ENCODE measurements at regions not wholly inside any gene's neighbourhood (a gene's known extent, or its start where the extent isn't known, plus 50 kb on each side); places are given as distances from the start of the nearest gene placed in this dataset.
"Not testable (repeated sequence)": the region's sequence is repeated elsewhere in the genome, so short reads cannot be mapped to it uniquely, and the experiment has no call there.

DNA sequence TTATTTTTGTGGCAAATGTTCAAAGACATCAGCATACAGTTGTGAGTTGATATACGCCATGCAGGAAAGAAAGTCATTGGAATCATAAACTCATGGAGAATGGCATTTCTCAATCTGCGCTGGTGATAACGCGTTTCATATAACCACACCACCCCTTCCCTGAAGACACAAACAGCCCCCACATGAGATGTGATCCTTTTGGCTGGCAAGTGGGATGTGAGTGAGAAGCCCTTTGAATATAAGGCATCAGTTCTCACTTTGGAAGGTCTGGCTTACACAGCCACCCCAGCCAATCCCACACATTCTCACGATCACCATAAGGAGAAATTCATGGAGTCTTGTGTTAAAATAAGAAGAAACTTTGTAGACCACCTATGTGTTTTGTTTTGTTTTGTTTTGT, 725.0 kb downstream of the PRELID2 start:
- DNase-seq (ENCODE audit: low read depth, low spot score): no peak

DNA sequence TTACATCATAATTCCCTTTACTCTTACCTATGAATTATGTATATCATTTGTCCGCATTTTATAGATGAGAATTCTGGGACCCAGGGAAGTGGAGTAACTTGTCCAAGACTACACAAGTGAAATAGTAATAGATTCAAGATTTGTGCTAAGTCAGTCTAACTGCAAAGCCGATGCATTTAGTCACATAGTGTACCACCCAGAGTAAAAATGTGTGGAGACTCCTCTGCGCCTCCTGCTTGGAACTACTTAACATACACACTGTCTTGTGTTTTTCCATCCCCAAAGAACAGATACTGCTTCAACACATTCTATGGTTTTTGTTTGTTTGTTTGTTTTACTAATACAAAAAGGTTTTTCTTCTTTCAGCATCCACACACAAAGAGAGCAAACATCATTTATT, 729.8 kb downstream of the PRELID2 start:
- no peak for DNase-seq (ENCODE audit: low read depth, low spot score)

DNA sequence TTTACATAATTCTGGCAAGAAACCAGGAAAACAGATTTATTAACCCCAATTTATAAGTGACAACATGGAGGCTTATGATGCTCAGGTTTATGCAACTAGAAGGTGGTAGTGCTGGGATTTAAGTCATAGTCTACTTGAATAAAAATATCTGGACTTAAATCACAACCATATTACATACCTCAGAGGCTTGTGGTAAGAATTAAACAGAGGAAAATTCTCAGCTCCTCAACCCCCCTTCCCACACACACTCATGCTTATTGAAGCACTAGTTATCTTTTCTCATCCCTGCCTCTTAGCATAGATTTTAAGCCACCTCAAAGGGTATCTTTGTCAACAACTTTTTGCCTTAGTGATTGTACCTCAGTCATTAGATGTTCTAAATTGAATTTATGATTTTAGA, 731.0 kb downstream of the PRELID2 start:
- no peak for DNase-seq (ENCODE audit: low read depth, low spot score)

GRCh38 chr5:145101246-145101645, 733.9 kb downstream of the PRELID2 start:
- no peak for DNase-seq (ENCODE audit: low read depth, low spot score)

GRCh38 chr5:145090115-145090514, 745.0 kb downstream of the PRELID2 start:
- no peak for DNase-seq (ENCODE audit: low read depth, low spot score)

- DNase-seq (ENCODE audit: low read depth, low spot score): no peak
These were observed 750.3 kb downstream of the PRELID2 start for GRCh38 chr5:145084834-145085233.

DNA sequence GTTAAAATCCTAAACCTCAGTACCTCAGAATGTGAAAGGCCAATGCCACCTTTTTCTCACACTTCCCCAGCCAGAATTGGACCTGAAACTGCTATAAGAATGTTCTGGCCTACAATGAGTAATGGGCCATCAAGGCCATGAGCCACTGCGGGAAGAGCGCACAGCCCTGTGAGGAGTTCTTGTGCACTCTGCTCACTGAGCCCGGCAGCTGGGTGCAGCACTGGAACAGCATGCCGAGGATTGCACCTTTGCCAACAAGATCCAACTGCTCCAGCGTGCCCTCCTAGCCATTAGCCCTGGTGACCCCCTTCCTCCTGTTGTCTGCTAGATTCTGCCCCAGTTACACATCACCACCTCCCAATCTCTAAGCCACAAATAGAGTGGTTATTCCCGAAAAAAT, 758.1 kb downstream of the PRELID2 start:
- no peak for DNase-seq (ENCODE audit: low read depth, low spot score)

- DNase-seq (ENCODE audit: low read depth, low spot score): no peak
These were observed 759.1 kb downstream of the PRELID2 start for GRCh38 chr5:145076040-145076439.

DNA sequence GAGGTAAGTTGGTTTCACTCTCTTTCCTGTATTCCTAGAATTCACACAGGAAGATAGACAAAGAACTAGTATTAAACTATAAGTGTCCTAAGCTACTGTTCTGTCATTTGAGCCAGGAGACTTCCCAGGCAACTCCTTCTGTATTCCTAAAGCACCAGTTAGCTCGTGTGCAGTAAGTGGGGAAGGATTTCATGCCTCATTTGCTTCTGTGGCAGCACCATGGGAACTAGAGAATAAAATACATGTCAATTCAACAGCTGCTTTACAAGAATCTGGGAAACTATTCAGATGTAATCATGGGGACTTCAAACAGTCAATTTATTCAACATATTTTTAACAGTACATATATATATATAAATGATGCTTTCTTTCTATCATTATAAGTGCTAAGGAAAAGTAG, 762.3 kb downstream of the PRELID2 start:
- DNase-seq (ENCODE audit: low read depth, low spot score): no peak

DNA sequence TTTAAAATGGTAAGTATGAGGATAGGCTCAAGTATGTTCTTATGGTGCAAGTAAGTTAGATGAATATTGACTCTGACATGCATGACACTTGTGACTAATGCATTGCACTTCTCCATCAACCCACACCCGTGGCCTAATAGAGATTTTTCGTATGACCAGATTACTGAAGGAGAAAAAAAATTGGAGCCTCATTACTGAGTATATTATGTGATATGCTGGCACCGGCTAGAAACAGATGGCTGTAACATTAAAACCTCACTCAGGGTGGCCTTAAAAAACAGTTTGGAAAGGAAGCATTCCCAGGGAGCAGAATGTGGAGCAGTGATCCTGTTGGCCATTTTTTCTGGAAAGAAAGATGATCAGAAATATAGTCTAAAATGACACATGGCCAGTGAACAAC, 766.4 kb downstream of the PRELID2 start:
- DNase-seq (ENCODE audit: low read depth, low spot score): no peak

GRCh38 chr5:145062280-145063062, 772.7 kb downstream of the PRELID2 start:
- no peak for DNase-seq (ENCODE audit: low read depth, low spot score)

DNA sequence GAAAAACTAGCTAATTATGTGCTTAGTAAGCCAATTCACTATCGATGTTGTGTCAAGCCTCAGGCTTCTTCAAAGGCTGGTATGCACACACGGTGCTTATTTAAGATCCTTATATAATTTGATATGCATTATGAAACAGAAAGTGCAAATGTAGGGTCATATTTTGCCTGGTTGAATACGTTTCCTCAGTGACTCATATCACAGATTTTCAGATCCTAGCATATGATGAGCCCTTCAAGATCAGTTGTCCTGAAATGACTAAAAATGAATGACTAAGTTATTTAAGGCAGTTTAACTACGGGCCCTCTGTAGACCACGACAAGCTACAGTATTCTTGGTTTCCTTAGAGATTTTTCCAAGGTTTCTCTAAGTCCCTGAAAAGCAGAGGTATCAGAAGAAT, 778.3 kb downstream of the PRELID2 start:
- DNase-seq (ENCODE audit: low read depth, low spot score): no peak

DNA sequence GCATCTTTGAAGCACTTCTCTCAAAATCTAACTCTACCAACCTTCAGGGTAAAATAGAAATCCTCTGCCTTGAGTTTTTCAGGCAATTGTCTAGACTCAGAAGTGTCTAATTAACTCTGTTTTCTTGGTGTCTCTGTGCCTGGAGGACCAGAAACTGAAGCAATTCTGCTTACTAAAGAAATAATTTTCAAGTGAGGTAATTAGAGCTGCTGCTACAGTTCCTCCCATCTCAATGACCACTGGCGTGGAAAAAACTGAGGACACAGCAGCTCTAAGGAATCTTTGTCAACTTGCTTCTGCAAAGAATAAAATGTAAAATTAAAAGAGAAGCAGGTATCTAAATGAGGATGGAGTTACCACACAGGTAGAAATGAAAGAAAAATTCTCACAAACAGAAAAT, 785.0 kb downstream of the PRELID2 start:
- DNase-seq (ENCODE audit: low read depth, low spot score): no peak

DNA sequence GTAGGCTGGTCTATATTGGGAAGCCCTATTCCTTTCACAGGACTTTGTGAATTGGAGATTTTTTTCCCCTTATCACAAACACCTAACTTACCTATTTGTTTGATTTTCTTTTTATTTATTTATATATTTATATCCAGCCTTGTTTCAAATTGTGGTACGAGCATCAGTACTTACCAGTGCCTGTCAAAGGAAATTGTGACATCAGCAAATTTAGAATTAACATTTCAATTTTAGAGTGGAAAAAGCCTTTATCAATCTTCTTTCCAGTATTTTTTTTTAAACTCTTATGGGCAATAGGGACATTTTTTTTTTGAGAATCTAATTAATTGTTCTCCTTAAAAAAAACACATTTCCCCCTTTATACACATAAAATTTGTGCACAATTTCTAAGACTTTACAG, 790.2 kb downstream of the PRELID2 start:
- no peak for DNase-seq (ENCODE audit: low read depth, low spot score)

- no peak for DNase-seq (ENCODE audit: low read depth, low spot score)
These were observed 806.5 kb downstream of the PRELID2 start for GRCh38 chr5:145028626-145029025.

GRCh38 chr5:145027286-145027685, 807.9 kb downstream of the PRELID2 start:
- DNase-seq (ENCODE audit: low read depth, low spot score): no peak

DNA sequence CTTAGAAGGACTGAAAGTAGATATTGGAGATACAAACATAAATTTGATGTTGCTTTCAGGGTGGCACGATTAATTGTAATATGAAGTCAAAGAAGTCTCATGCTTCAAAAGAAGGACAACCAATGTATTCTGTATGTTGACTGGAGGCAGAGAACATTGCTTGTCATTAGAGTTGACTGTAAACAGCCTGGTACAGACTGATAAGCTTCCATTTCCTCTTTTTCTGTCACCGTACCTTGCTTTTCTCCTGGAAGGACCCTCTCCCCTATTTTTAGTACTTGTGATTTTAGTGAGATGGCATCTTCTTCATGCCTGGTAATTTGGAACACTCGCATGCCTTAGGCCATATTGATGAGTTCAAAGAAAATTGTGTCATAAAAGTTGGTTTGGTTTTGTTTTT, 809.4 kb downstream of the PRELID2 start:
- DNase-seq (ENCODE audit: low read depth, low spot score): no peak

GRCh38 chr5:145015146-145015545, 820.0 kb downstream of the PRELID2 start:
- DNase-seq (ENCODE audit: low read depth, low spot score): no peak

- no peak for DNase-seq (ENCODE audit: low read depth, low spot score)
These were observed 821.0 kb downstream of the PRELID2 start for GRCh38 chr5:145014109-145014508.

DNA sequence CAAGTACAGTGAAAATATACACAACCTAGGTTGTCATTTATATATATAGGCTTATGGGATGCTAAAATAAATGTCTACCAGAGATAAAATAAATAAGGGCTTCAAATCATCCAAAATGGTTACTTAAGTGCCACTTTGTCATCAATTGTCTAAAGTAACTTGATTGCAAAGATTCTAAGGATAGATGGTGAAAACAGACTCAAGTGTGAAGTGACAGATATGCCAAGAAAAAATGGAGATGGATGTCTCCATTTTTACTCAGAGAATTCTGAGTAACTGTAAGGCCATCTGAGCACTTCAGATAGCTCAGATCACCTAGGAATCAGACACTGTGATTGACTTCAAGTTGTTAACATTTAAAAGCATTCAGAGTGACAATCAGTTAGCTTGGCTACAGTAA, 824.3 kb downstream of the PRELID2 start:
- no peak for DNase-seq (ENCODE audit: low read depth, low spot score)

- DNase-seq (ENCODE audit: low read depth, low spot score): no peak
These were observed 826.1 kb downstream of the PRELID2 start for GRCh38 chr5:145008876-145009530.

DNA sequence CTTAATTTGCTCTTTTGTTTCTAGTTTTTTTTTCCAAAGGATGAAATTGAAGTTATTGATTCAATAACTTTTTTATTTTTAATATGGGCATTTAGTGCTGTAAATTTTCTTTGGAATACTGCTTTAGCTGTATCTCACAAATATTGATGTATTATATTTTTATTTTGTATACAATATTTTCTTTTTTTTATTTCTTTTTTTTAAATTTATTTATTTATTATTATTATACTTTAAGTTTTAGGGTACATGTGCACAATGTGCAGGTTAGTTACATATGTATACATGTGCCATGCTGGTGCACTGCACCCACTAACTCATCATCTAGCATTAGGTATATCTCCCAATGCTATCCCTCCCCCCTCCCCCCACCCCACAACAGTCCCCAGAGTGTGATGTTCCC, 823.7 kb downstream of the KCTD16 start:
- not testable (repeated sequence) for DNase-seq (ENCODE audit: low read depth, low spot score)

DNA sequence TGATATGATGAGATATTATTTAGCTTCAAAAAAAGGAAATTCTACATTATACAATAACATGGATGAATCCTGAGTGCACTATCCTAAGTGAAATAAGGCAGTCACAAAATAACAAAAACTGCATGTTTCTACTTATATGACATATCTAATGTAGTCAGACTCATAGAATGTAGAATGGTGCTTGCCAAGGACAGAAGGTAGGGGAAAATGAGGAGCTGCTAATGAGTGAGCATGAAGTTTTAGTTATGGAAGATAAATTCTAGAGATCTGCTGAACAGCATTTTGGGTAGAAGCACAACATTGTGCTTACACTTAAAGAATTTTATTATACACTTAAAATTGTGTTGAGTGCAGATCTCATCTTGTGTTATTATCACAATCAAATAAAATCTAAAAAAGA, 812.4 kb downstream of the KCTD16 start:
- DNase-seq (ENCODE audit: low read depth, low spot score): no peak
